Naive thymus-derived CD4-positive, alpha-beta T cell (primary cell): ENCODE measurements at regions not wholly inside any gene's neighbourhood (a gene's known extent, or its start where the extent isn't known, plus 50 kb on each side); places are given as distances from the start of the nearest gene placed in this dataset.

ENCODE experiments used
- ATAC-seq: fragments of 150-1000 bp; cut with Tn5 transposase; 2 replicates; pipeline ENCODE4 v1.10.0; 2021; ENCODE audit warnings: mild to moderate bottlenecking, moderate library complexity
- CTCF ChIA-PET: fragments of 350-600 bp; sonication (Branson Sonifier 250); formaldehyde crosslinking; loops from one replicate; lab custom pipeline; 2021; ENCODE audit warnings: antibody characterized with exemption; lab: Charles Lee
- POLR2A ChIA-PET: fragments of 350-600 bp; sonication (Branson Sonifier 250); formaldehyde crosslinking; loops from one replicate; lab custom pipeline; 2021; ENCODE audit warnings: antibody characterized with exemption, inconsistent platforms; lab: Charles Lee
- DNase-seq, 9 donors: peaks; one replicate each; pipeline versions ENCODE4 v3.0.0 to v3.0.0-alpha.2; 2020 to 2022; ENCODE audit warnings: mixed read lengths in 1 of 9
- H3K27ac ChIP-seq: one replicate; pipeline ENCODE4 v1.7.0; 2013; ENCODE audit warnings: mild to moderate bottlenecking, low read depth, low read length, moderate library complexity
- H3K27me3 ChIP-seq, 2 donors: one replicate each; pipeline ENCODE4 v1.7.0; 2013; ENCODE audit warnings: low read length in 2 of 2, mild to moderate bottlenecking in 2 of 2, moderate library complexity in 2 of 2; ENCODE audit not compliant: control insufficient read depth in 2 of 2, insufficient read depth in 2 of 2
- H3K36me3 ChIP-seq, 3 experiments: 1 replicate in 2 of 3; 2 replicates in 1 of 3; pipeline ENCODE4 v1.7.0; 2013; ENCODE audit warnings: low read length in 3 of 3, mild to moderate bottlenecking in 3 of 3, moderate library complexity in 1 of 3; ENCODE audit not compliant: insufficient read depth in 3 of 3, control insufficient read depth in 2 of 3
- H3K4me1 ChIP-seq, 2 donors: one replicate each; pipeline ENCODE4 v1.7.0; 2013; ENCODE audit warnings: low read length in 2 of 2, mild to moderate bottlenecking in 2 of 2, moderate library complexity in 1 of 2; ENCODE audit not compliant: control insufficient read depth in 2 of 2, insufficient read depth in 2 of 2
- H3K4me3 ChIP-seq: 2 replicates; pipeline ENCODE4 v1.7.0; 2013; ENCODE audit warnings: mild to moderate bottlenecking, low read length
- H3K9me3 ChIP-seq, 3 experiments: 1 replicate in 2 of 3; 2 replicates in 1 of 3; pipeline ENCODE4 v1.7.0; 2013; ENCODE audit warnings: low read length in 3 of 3; ENCODE audit not compliant: control insufficient read depth in 2 of 3
- H3K27ac Mint-ChIP-seq, 9 donors: one replicate each; pipeline ENCODE4 v1.8.0; 2020 to 2022; ENCODE audit warnings: mixed read lengths in 9 of 9, mild to moderate bottlenecking in 8 of 9, moderate library complexity in 5 of 9, inconsistent platforms in 2 of 9
- H3K27me3 Mint-ChIP-seq, 5 donors: one replicate each; pipeline ENCODE4 v1.8.0; 2021 to 2022; ENCODE audit warnings: mixed read lengths in 5 of 5, mild to moderate bottlenecking in 1 of 5
- H3K36me3 Mint-ChIP-seq, 5 donors: one replicate each; pipeline ENCODE4 v1.8.0; 2020 to 2022; ENCODE audit warnings: mixed read lengths in 5 of 5, mild to moderate bottlenecking in 3 of 5, inconsistent platforms in 1 of 5
- H3K4me1 Mint-ChIP-seq, 7 donors: one replicate each; pipeline ENCODE4 v1.8.0; 2020 to 2022; ENCODE audit warnings: mixed read lengths in 7 of 7, mild to moderate bottlenecking in 3 of 7, inconsistent platforms in 1 of 7
- H3K4me3 Mint-ChIP-seq, 10 donors: one replicate each; pipeline ENCODE4 v1.8.0; 2020 to 2022; ENCODE audit warnings: mild to moderate bottlenecking in 10 of 10, mixed read lengths in 10 of 10, moderate library complexity in 6 of 10, inconsistent platforms in 2 of 10
- H3K9me3 Mint-ChIP-seq, 11 donors: one replicate each; pipeline ENCODE4 v1.8.0; 2020 to 2022; ENCODE audit warnings: mixed read lengths in 11 of 11, mild to moderate bottlenecking in 4 of 11, inconsistent platforms in 1 of 11, moderate library complexity in 1 of 11
- intact Hi-C, 2 donors: fragments of 100-400 bp; cut with micrococcal nuclease; formaldehyde crosslinking; loops; one replicate each; pipeline ENCODE4 v1.15.1; 2023

DNA sequence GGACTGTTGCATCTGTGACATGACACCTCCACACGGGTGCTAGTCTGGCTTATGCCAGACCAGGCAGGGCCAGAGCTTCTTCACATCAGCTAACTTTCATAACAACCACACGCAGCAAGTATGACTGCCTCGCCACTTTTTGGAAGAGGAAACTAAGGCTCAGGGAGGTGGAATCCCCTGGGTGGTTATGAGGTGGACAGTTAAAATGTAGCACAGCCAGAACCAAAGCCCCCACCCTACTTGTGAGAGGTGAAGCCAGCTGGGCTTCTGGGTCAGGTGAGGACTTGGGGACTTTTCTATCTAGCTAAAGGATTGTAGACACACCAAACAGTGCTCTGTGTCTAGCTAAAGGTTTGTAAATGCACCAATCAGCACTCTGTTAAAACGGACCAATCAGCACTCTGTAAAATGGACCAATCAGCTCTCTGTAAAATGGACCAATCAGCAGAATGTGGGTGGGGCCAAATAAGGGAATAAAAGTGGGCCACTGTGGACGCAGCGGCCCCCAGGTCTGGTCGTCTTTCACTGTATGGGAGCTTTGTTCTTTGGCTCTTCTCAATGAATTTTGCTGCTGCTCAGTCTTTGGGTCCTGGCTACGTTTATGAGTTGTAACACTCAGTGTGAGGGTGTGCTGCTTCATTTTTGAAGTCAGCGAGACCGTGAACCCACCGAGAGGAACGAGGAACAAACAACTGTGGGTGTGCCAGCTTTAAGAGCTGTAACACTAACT, 171.0 kb downstream of the PTPN20 start:
- Histone ChIP-seq H3K9me3 (no peaks in the 10 kb centered on the region), H3K27me3 (no peaks in the 10 kb centered on the region), H3K27ac (no peak overlapping the region), H3K4me1 (peaks cover 0 to 9% of the 10 kb centered on the region in 2 donors), H3K36me3 (no peaks in the 10 kb centered on the region), H3K4me3 (no peak overlapping the region)
- Mint-ChIP-seq H3K4me3 (no peak overlapping the region), H3K9me3 (no peaks in the 10 kb centered on the region), H3K27ac (no peak overlapping the region), H3K36me3 (peaks cover 0 to 3% (median 0%) of the 10 kb centered on the region in 5 donors), H3K4me1 (peaks cover 6 to 20% (median 13%) of the 10 kb centered on the region in 7 donors), H3K27me3 (no peaks in the 10 kb centered on the region)
- ATAC-seq (no peak), DNase-seq (no peak)
- CTCF ChIA-PET, result interaction anchor here (0.9 kb wide), 1 partner anchor 144 kb away, joined by 4 read pairs; no protein-coding TSS in a partner anchor
- POLR2A ChIA-PET, result no interaction called here
- intact Hi-C loops, result no loop called here

DNA sequence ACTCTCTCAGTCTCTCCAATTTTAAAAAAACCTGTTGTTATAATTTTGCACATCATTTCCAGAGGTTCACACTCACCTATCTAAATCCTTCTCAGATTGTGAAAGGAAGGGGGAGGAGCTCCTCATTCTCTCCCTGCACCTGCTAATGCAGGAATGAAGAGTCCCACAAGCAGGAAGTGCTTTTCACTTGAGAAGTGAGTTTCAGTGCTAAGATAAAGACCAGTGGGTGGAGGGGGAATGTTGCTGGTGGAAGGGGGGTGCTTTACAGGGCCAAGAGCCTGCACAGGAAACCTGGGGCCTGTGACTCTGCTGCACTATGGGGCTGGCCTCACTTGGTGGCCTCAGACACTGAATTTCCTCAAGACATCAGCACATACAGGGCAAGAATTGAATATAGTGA, 176.4 kb downstream of the PTPN20 start:
- ATAC-seq (no peak), DNase-seq (peak in 1 of 9 donors; percentile 14)
- peak overlapping the region; percentile 19 for H3K27ac ChIP-seq
- Mint-ChIP-seq H3K4me1 (peaks cover 0 to 23% (median 15%) of the 10 kb centered on the region in 7 donors), H3K27ac (peak overlapping the region in 8 of 9 donors; percentile 46 to 90 (median 83)), H3K4me3 (peak overlapping the region in 3 of 10 donors; percentile 7 to 56 (median 32)), H3K9me3 (no peaks in the 10 kb centered on the region), H3K36me3 (no peaks in the 10 kb centered on the region), H3K27me3 (no peaks in the 10 kb centered on the region)
- ChIA-PET POLR2A (interaction anchor here (0.7 kb wide), 1 partner anchor 9 kb away, joined by 6 read pairs; no protein-coding TSS in a partner anchor), CTCF (no interaction called here)
- no peaks in the 10 kb centered on the region for H3K36me3 ChIP-seq
- H3K27me3 ChIP-seq, result no peaks in the 10 kb centered on the region
- H3K4me1 ChIP-seq, result peaks cover 0 to 17% of the 10 kb centered on the region in 2 donors
- no peak overlapping the region for H3K4me3 ChIP-seq
- intact Hi-C loops, result no loop called here
- H3K9me3 ChIP-seq, result no peaks in the 10 kb centered on the region

DNA sequence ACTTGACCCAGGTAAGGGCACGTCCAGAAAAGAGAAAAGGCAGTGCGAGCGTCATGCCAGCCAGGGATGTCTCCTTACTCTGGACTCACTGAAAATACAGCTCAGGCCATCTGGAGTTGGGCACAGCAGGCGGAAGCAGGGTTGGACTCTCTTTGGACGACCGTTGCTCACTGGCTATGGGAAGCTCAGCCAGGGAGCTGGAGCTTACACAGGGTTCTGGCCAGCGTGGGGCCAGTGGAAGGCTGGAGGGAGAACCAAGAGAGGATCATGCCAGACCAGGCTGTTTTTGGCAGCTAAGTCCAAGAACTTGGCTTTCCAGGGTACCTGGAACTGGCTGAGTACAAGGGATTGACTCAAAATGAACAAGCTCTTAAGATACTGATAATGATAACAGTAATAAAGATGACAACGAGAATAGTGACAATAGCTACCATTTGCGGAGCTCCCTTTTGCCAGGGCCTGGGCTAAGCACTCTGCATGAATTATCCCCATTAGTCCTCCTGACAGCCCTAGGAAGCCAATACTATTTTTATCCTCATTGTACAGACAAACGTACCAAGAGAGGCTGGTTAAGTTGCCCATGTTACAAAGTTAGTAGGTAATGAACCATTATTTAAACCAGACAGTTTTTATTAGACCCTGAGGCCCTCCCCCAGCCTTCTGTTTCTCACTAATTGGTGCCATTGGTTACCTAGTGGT, 177.6 kb downstream of the PTPN20 start:
- no peak overlapping the region for H3K27ac ChIP-seq
- Mint-ChIP-seq H3K27me3 (no peaks in the 10 kb centered on the region), H3K36me3 (no peaks in the 10 kb centered on the region), H3K27ac (peak overlapping the region in 2 of 9 donors; percentile 46 to 81), H3K4me1 (peaks cover 0 to 23% (median 15%) of the 10 kb centered on the region in 7 donors), H3K4me3 (no peak overlapping the region), H3K9me3 (no peaks in the 10 kb centered on the region)
- POLR2A ChIA-PET, result interaction anchor here (0.9 kb wide), 1 partner anchor 115 kb away, joined by 3 read pairs; no protein-coding TSS in a partner anchor
- H3K27me3 ChIP-seq, result no peaks in the 10 kb centered on the region
- no peak for DNase-seq
- H3K36me3 ChIP-seq, result no peaks in the 10 kb centered on the region
- CTCF ChIA-PET, result no interaction called here
- H3K9me3 ChIP-seq, result no peaks in the 10 kb centered on the region
- peaks cover 0 to 17% of the 10 kb centered on the region in 2 donors for H3K4me1 ChIP-seq
- intact Hi-C loops, result no loop called here
- no peak for ATAC-seq
- no peak overlapping the region for H3K4me3 ChIP-seq

DNA sequence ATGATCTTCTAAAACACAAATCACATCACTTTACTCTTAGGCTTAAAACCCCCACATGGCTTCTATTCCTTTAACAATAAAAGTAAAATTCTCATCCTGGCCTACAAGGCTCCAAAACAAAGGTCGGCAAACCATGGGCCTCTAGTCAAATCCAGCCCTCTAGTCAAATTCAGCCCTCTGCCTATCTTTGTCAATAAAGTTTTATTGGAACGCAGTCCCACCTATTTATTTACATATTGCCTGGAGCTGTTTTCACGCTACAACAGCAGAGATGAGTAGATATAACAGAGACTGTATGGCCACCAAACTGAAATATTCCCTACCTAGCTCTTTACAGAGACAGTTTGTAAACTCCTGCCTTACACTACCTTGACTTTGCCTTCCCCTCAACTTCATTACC, 178.8 kb downstream of the PTPN20 start:
- Mint-ChIP-seq H3K4me1 (peaks cover 0 to 23% (median 16%) of the 10 kb centered on the region in 7 donors), H3K27me3 (peaks cover 0 to 2% (median 0%) of the 10 kb centered on the region in 5 donors), H3K27ac (no peak overlapping the region), H3K4me3 (no peak overlapping the region), H3K9me3 (peaks cover 0 to 1% (median 0%) of the 10 kb centered on the region in 11 donors), H3K36me3 (peaks cover 0 to 7% (median 0%) of the 10 kb centered on the region in 5 donors)
- H3K36me3 ChIP-seq, result no peaks in the 10 kb centered on the region
- H3K4me1 ChIP-seq, result peaks cover 0 to 17% of the 10 kb centered on the region in 2 donors
- H3K4me3 ChIP-seq, result no peak overlapping the region
- no peaks in the 10 kb centered on the region for H3K27me3 ChIP-seq
- H3K27ac ChIP-seq, result no peak overlapping the region
- ATAC-seq, result no peak
- CTCF ChIA-PET, result no interaction called here
- POLR2A ChIA-PET, result no interaction called here
- H3K9me3 ChIP-seq, result no peaks in the 10 kb centered on the region
- no peak for DNase-seq
- intact Hi-C loops, result no loop called here

DNA sequence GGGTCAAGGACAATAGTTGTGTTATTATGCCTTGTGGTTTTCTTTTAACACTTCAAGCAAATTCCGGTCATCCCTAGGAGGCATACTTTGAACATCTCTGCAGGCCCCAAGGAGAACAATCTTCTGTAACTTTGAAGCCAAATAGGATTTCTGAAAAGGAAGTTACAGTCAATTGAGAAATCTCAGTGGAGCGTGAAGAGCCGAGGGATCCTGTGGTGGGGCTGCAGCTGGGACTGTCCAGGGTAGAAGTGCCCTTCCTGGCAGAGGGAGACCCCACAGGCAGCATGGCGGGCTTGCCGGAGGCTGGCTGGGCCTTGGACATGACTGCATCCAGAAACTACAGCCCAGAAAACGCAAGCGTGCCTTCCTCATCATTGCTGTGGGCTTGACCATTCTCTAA, 179.7 kb downstream of the PTPN20 start:
- H3K27ac Mint-ChIP-seq, result no peak overlapping the region
- H3K9me3 ChIP-seq, result no peaks in the 10 kb centered on the region
- no peaks in the 10 kb centered on the region for H3K36me3 ChIP-seq
- H3K27ac ChIP-seq, result no peak overlapping the region
- no peak overlapping the region for H3K4me3 Mint-ChIP-seq
- DNase-seq, result no peak
- ChIA-PET POLR2A (no interaction called here), CTCF (no interaction called here)
- H3K4me1 ChIP-seq, result peaks cover 0 to 17% of the 10 kb centered on the region in 2 donors
- peaks cover 0 to 23% (median 16%) of the 10 kb centered on the region in 7 donors for H3K4me1 Mint-ChIP-seq
- peaks cover 0 to 12% (median 0%) of the 10 kb centered on the region in 5 donors for H3K36me3 Mint-ChIP-seq
- no peak for ATAC-seq
- no peaks in the 10 kb centered on the region for H3K27me3 ChIP-seq
- peaks cover 0 to 2% (median 0%) of the 10 kb centered on the region in 5 donors for H3K27me3 Mint-ChIP-seq
- intact Hi-C loops, result no loop called here
- peaks cover 0 to 1% (median 0%) of the 10 kb centered on the region in 11 donors for H3K9me3 Mint-ChIP-seq
- no peak overlapping the region for H3K4me3 ChIP-seq

DNA sequence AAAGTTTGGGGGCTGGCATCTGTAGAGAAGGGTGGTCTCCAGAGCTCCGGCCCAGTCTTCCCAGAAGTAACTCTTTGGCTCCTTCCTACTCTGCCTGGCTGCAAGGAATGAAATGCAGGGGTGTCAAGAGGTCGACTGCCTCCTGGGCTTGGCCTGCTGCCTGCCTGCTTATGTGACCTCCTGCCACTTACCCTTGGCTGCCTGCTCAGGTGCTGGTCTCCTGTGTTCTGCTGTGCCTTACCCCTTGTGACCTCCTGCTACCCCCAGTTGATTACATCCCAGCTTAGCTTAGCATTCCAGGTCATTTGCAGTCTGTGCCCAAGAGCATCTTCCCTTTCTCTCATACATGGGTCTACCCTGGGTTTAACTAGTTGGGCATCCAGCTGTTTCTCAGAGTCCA, 180.2 kb downstream of the PTPN20 start:
- intact Hi-C loops, result no loop called here
- H3K27ac ChIP-seq, result no peak overlapping the region
- ATAC-seq, result no peak
- Mint-ChIP-seq H3K27ac (no peak overlapping the region), H3K27me3 (peaks cover 0 to 2% (median 0%) of the 10 kb centered on the region in 5 donors), H3K4me1 (peaks cover 0 to 19% (median 16%) of the 10 kb centered on the region in 7 donors), H3K4me3 (no peak overlapping the region), H3K36me3 (peaks cover 0 to 12% (median 0%) of the 10 kb centered on the region in 5 donors), H3K9me3 (peaks cover 0 to 1% (median 0%) of the 10 kb centered on the region in 11 donors)
- no peak for DNase-seq
- H3K27me3 ChIP-seq, result no peaks in the 10 kb centered on the region
- peaks cover 0 to 17% of the 10 kb centered on the region in 2 donors for H3K4me1 ChIP-seq
- no peak overlapping the region for H3K4me3 ChIP-seq
- ChIA-PET CTCF (no interaction called here), POLR2A (no interaction called here)
- H3K9me3 ChIP-seq, result no peaks in the 10 kb centered on the region
- no peaks in the 10 kb centered on the region for H3K36me3 ChIP-seq
